ENCODE measurements at regions not wholly inside any gene's neighbourhood (a gene's known extent, or its start where the extent isn't known, plus 50 kb on each side); places are given as distances from the start of the nearest gene placed in this dataset.

DNA sequence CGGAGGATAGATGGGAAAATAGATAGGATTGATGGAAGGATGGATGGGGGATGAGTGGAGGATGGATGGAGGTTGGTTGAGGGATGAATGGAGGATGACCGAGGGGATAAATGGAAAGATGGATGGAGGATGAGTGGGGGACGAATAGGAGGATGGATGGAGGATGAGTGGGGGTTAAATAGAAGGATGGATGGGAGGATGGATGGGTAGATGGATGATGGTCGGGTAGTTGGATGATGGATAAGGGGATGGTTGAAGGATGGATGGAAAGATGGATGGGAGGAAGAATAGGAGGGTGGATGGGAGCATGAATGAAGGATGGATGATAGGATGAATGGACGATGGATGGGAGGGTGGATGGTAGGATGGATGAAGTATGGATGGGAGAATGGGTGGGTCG, 219.3 kb upstream of the IER5L start:
- TF ChIP-seq POLR2AphosphoS5 (IDR thresholded peaks at IDR 0.05; ENCODE audit: low read depth) = no peak
- TF ChIP-seq, protein P1, sequence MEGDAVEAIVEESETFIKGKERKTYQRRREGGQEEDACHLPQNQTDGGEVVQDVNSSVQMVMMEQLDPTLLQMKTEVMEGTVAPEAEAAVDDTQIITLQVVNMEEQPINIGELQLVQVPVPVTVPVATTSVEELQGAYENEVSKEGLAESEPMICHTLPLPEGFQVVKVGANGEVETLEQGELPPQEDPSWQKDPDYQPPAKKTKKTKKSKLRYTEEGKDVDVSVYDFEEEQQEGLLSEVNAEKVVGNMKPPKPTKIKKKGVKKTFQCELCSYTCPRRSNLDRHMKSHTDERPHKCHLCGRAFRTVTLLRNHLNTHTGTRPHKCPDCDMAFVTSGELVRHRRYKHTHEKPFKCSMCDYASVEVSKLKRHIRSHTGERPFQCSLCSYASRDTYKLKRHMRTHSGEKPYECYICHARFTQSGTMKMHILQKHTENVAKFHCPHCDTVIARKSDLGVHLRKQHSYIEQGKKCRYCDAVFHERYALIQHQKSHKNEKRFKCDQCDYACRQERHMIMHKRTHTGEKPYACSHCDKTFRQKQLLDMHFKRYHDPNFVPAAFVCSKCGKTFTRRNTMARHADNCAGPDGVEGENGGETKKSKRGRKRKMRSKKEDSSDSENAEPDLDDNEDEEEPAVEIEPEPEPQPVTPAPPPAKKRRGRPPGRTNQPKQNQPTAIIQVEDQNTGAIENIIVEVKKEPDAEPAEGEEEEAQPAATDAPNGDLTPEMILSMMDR (IDR thresholded peaks at IDR 0.05; ENCODE audit: insufficient read depth, low read length) = no peak

Data from HL-60 (cell line).